HUES48 (cell line): ENCODE measurements at regions not wholly inside any gene's neighbourhood (a gene's known extent, or its start where the extent isn't known, plus 50 kb on each side); places are given as distances from the start of the nearest gene placed in this dataset.
"Not testable (repeated sequence)": the region's sequence is repeated elsewhere in the genome, so short reads cannot be mapped to it uniquely, and the experiment has no call there.

Experiments
- H3K27ac ChIP-seq: one replicate; pipeline ENCODE4 v1.7.0; 2013; ENCODE audit warnings: low read depth, low read length, inconsistent platforms
- H3K27me3 ChIP-seq: 2 replicates; pipeline ENCODE4 v1.6.1; 2013; ENCODE audit warnings: mild to moderate bottlenecking, low read length; ENCODE audit not compliant: control insufficient read depth, insufficient read depth
- H3K36me3 ChIP-seq: 2 replicates; pipeline ENCODE4 v1.6.1; 2013; ENCODE audit warnings: low read length; ENCODE audit not compliant: control insufficient read depth, insufficient read depth
- H3K4me1 ChIP-seq: 2 replicates; pipeline ENCODE4 v1.6.1; 2013; ENCODE audit warnings: mild to moderate bottlenecking, low read length; ENCODE audit not compliant: control insufficient read depth, insufficient read depth
- H3K4me3 ChIP-seq: 2 replicates; pipeline ENCODE4 v1.5.1; 2013; ENCODE audit warnings: mild to moderate bottlenecking, low read depth, low read length
- H3K9ac ChIP-seq: 2 replicates; pipeline ENCODE4 v1.6.1; 2013; ENCODE audit warnings: mild to moderate bottlenecking, low read depth, low read length, moderate library complexity
- H3K9me3 ChIP-seq: 2 replicates; pipeline ENCODE4 v1.6.1; 2013; ENCODE audit warnings: low read length; ENCODE audit not compliant: control insufficient read depth, insufficient read depth

DNA sequence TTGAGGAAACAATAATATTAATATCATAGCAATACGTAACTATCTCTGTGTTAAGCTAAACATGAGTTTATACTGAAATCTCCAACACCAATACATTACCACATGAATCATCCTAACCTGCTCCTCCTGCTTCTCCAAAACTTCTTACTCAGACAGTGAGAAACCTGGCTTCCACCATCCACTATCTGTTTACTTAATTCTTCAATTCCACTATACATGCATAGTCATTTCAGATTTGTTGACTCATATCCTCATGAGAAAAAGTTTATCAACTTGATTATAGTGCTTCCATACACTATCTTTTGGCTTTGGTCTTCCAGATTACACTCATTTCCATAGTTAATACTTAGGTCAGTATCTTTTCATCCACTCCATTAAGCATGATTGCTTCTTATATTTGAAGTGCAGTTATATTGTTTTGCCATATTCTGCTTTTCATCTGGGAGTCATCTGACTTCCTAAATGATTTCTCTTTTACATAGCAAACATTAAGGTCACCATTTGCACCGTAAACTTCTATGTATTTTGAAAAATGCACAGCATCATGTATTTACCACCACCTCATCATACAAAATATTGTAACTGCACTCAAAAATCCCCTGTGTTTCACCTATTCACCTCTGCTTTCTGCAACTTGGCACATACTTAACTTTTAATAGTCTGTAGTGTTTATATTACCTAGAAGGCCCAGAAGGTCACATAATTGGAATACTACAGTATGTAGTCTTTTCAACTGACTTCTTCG, 970.6 kb downstream of the DIPK2A start:
- H3K9me3 ChIP-seq, result no peaks in the 10 kb centered on the region
- no peaks in the 10 kb centered on the region for H3K36me3 ChIP-seq
- no peak overlapping the region for H3K4me3 ChIP-seq
- no peak overlapping the region for H3K9ac ChIP-seq
- no peak overlapping the region for H3K27ac ChIP-seq
- H3K4me1 ChIP-seq, result no peaks in the 10 kb centered on the region
- no peaks in the 10 kb centered on the region for H3K27me3 ChIP-seq

DNA sequence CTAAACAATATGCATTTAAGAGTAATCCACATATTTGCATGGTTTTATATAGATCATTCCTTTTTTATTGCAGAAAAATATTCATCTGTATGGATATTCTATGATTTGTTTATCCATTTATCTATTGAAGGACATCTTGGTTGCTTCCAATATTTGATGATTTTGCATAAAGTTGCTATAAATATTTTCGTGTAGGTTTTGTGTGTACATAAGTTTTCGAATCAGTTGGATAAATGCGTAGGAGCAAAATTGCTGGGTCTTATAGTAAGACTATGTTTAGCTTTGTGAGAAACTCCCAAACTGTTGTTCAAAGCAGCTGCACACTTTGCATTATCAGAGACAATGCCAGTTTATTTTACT, 971.2 kb downstream of the DIPK2A start:
- Histone ChIP-seq H3K9ac (no peak overlapping the region), H3K4me3 (no peak overlapping the region), H3K27me3 (no peaks in the 10 kb centered on the region), H3K27ac (no peak overlapping the region), H3K36me3 (no peaks in the 10 kb centered on the region), H3K4me1 (no peaks in the 10 kb centered on the region), H3K9me3 (no peaks in the 10 kb centered on the region)

DNA sequence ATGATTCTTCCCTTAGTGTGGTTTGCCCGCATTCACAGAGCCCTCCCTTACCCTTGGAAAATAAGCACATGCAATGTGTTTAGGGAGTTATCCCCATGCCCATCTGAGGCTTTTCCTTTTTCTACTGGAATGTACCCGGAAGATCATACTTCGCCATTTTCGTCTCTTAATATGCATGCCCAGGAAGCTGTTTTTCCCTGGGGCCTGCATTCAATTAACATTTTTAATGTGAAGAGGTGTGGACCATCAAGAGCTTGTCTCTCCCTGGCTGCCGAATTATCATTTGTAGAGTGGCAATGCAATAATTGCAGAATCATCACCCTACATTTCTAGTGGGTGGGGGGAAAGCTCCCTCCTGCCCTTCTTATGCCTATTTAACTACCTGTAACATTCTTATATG, 976.3 kb downstream of the DIPK2A start:
- no peaks in the 10 kb centered on the region for H3K4me1 ChIP-seq
- no peaks in the 10 kb centered on the region for H3K27me3 ChIP-seq
- H3K27ac ChIP-seq, result no peak overlapping the region
- no peak overlapping the region for H3K4me3 ChIP-seq
- no peaks in the 10 kb centered on the region for H3K36me3 ChIP-seq
- H3K9ac ChIP-seq, result no peak overlapping the region
- 0 out of 2 replicates have a peak, but pooled peaks cover 8% of the 10 kb centered on the region for H3K9me3 ChIP-seq

- Histone ChIP-seq H3K9ac (no peak overlapping the region), H3K27ac (no peak overlapping the region), H3K36me3 (no peaks in the 10 kb centered on the region)
Measured at GRCh38 chr3:144948711-144949110, 977.1 kb downstream of the DIPK2A start.

DNA sequence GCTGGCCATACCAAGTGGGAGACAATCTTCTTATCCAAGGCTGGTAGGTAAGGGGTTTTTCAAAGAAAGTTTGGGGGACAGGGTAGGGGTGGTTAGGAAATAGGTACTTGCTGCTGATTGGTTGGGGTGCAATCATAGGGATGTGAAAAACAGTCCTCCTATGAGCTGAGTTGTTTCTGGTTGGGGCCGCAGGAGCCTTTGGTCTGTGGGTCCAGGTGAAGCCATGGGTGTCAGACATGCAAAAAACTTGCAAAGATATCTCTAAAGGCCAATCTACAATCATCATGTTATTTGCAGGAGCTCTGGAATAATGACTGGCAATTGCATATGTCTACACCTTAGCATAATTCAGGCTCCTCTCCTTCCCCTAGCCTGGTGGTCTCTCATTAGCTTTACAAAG, 982.3 kb downstream of the DIPK2A start:
- H3K9ac ChIP-seq, result no peak overlapping the region
- 0 out of 2 replicates have a peak, but pooled peaks cover 8% of the 10 kb centered on the region for H3K9me3 ChIP-seq
- no peak overlapping the region; the same call in 1 of the 2 replicates for H3K4me3 ChIP-seq
- no peaks in the 10 kb centered on the region; the same call in 1 of the 2 replicates for H3K4me1 ChIP-seq
- H3K27me3 ChIP-seq, result no peaks in the 10 kb centered on the region
- no peaks in the 10 kb centered on the region for H3K36me3 ChIP-seq
- no peak overlapping the region for H3K27ac ChIP-seq

More at GRCh38 chr3:144948711-144949110, 977.1 kb downstream of the DIPK2A start:
- Histone ChIP-seq H3K27me3 (no peaks in the 10 kb centered on the region), H3K4me3 (no peak overlapping the region), H3K9me3 (0 out of 2 replicates have a peak, but pooled peaks cover 8% of the 10 kb centered on the region), H3K4me1 (no peaks in the 10 kb centered on the region)

DNA sequence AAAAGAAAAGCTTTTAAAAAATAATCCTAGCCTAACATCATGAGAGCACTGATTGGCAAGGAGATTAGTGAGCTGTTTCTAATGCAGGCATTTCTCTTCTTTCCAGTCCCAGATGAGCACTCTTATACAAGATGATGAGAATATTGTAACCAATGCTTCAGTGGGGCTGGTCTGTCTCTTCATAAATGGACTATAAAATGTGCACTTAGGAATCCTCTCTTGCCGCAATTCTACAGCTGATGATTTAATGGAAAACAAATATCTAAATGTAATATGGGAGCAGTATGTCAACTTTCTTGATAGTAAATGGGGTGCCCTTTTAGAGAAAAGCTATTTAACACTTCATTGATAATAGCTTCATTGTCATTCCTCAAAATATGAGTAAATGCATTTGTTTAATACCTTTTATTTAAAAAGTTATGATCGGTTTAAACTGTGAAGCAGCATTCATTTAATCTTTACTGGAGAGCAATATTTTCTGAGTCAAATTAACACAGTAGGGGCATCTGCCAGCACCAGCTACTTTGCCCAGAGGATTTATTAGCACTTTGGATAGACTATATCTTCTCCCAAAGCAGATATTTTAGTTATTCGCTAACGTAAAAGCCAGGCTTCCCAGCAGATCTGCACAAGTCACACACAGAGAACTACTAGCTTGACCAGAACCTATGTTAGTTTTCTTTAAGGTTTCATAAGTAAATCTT, 985.9 kb downstream of the DIPK2A start:
- H3K27ac ChIP-seq, result no peak overlapping the region
- H3K4me3 ChIP-seq, result no peak overlapping the region
- H3K36me3 ChIP-seq, result no peaks in the 10 kb centered on the region
- no peaks in the 10 kb centered on the region for H3K27me3 ChIP-seq
- H3K4me1 ChIP-seq, result no peaks in the 10 kb centered on the region; the same call in 1 of the 2 replicates
- H3K9ac ChIP-seq, result no peak overlapping the region
- no peaks in the 10 kb centered on the region for H3K9me3 ChIP-seq

DNA sequence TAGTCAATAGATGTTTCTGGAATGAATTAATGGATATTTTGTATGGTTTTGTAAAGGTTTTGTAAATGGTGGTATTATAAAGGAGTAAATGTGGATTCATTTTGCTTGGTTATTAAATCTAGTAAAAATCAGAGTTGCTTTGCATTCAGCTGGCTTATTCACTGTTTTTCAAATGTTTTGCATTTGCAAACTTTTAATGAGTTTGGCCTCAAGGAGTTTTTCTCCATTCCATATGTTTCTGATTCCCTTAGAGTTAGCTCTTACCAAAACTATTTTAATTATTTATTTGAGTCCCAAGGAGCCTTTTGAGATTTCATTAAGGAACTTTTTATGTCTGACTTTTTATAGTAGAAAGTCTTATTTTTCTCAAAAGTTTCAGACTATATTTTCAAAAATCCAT, 992.2 kb downstream of the DIPK2A start:
- no peak overlapping the region for H3K9ac ChIP-seq
- H3K27me3 ChIP-seq, result no peaks in the 10 kb centered on the region
- H3K36me3 ChIP-seq, result no peaks in the 10 kb centered on the region
- H3K4me3 ChIP-seq, result no peak overlapping the region
- no peak overlapping the region for H3K27ac ChIP-seq
- no peaks in the 10 kb centered on the region for H3K4me1 ChIP-seq
- H3K9me3 ChIP-seq, result no peaks in the 10 kb centered on the region

- Histone ChIP-seq H3K9ac (no peak overlapping the region), H3K27ac (no peak overlapping the region), H3K9me3 (no peaks in the 10 kb centered on the region), H3K36me3 (no peaks in the 10 kb centered on the region), H3K4me1 (no peaks in the 10 kb centered on the region), H3K27me3 (no peaks in the 10 kb centered on the region), H3K4me3 (no peak overlapping the region)
Measured at GRCh38 chr3:144966560-144966959, 994.9 kb downstream of the DIPK2A start.

GRCh38 chr3:144968750-144969350, 997.2 kb downstream of the DIPK2A start:
- Histone ChIP-seq H3K9ac (no peak overlapping the region), H3K4me1 (no peaks in the 10 kb centered on the region), H3K4me3 (no peak overlapping the region), H3K36me3 (no peaks in the 10 kb centered on the region), H3K27me3 (no peaks in the 10 kb centered on the region), H3K9me3 (no peaks in the 10 kb centered on the region), H3K27ac (no peak overlapping the region)

GRCh38 chr3:144984481-144984880, 1012.9 kb downstream of the DIPK2A start:
- H3K27ac ChIP-seq, H3K4me3 ChIP-seq, H3K36me3 ChIP-seq, H3K4me1 ChIP-seq, H3K9ac ChIP-seq, H3K9me3 ChIP-seq, H3K27me3 ChIP-seq: not testable (repeated sequence)

DNA sequence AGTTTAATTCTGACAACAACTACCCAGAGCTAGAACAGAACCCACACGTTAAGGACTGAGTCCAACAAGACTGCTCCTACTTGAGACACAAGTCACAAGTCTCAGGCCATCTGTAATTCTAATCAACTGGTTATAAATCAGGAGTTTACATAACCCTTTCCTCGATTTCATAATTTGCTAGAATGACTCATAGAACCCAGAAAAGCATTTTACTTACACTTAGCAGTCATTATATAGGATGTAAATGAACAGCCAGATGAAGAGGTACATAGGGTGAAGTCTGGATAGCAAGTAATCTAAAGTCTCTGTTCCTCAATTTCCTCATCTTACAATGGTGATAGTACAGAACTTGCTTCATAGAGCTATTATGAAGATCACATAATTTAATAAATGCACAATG, 1018.2 kb downstream of the DIPK2A start:
- Histone ChIP-seq H3K27ac (no peak overlapping the region), H3K4me3 (no peak overlapping the region), H3K4me1 (peaks cover 7% of the 10 kb centered on the region; the same call in 1 of the 2 replicates), H3K27me3 (no peaks in the 10 kb centered on the region), H3K36me3 (no peaks in the 10 kb centered on the region), H3K9ac (no peak overlapping the region), H3K9me3 (no peaks in the 10 kb centered on the region)
